Retina (tissue), 1 donor: ENCODE measurements at regions not wholly inside any gene's neighbourhood (a gene's known extent, or its start where the extent isn't known, plus 50 kb on each side); places are given as distances from the start of the nearest gene placed in this dataset.
"Not testable (repeated sequence)": the region's sequence is repeated elsewhere in the genome, so short reads cannot be mapped to it uniquely, and the experiment has no call there.

Source experiments
- DNase-seq: peaks from one replicate; pipeline ENCODE4 v3.0.0-alpha.2; 2016

GRCh38 chr12:63508543-63508942, 159.8 kb downstream of the DPY19L2 start:
- DNase-seq: no peak

- no peak for DNase-seq
Measured at GRCh38 chr12:63499567-63499966, 168.7 kb downstream of the DPY19L2 start.

GRCh38 chr12:63498239-63498638, 170.1 kb downstream of the DPY19L2 start:
- DNase-seq: no peak

- no peak for DNase-seq
Measured at GRCh38 chr12:63496654-63497053, 171.6 kb downstream of the DPY19L2 start.

GRCh38 chr12:63495974-63496373, 172.3 kb downstream of the DPY19L2 start:
- no peak for DNase-seq

- not testable (repeated sequence) for DNase-seq
Measured at GRCh38 chr12:63493357-63493756, 174.9 kb downstream of the DPY19L2 start.

GRCh38 chr12:63480186-63480585, 188.1 kb downstream of the DPY19L2 start:
- no peak for DNase-seq

GRCh38 chr12:63470161-63470560, 198.1 kb downstream of the DPY19L2 start:
- no peak for DNase-seq

GRCh38 chr12:63467951-63468350, 200.3 kb downstream of the DPY19L2 start:
- DNase-seq: no peak

GRCh38 chr12:63457857-63458256, 210.4 kb downstream of the DPY19L2 start:
- DNase-seq: no peak

GRCh38 chr12:63457428-63457827, 210.9 kb downstream of the DPY19L2 start:
- no peak for DNase-seq

- no peak for DNase-seq
Measured at GRCh38 chr12:63450816-63451215, 217.5 kb downstream of the DPY19L2 start.

GRCh38 chr12:63450334-63450733, 218.0 kb downstream of the DPY19L2 start:
- no peak for DNase-seq

- DNase-seq: no peak
Measured at GRCh38 chr12:63445224-63445880, 222.9 kb downstream of the DPY19L2 start.

- DNase-seq: peak; percentile 3
Measured at GRCh38 chr12:63440048-63440447, 228.2 kb downstream of the DPY19L2 start.

GRCh38 chr12:63434384-63434783, 233.9 kb downstream of the DPY19L2 start:
- not testable (repeated sequence) for DNase-seq

- not testable (repeated sequence) for DNase-seq
Measured at GRCh38 chr12:63427969-63428368, 240.3 kb downstream of the DPY19L2 start.

- DNase-seq: not testable (repeated sequence)
Measured at GRCh38 chr12:63427029-63427428, 241.3 kb downstream of the DPY19L2 start.

GRCh38 chr12:63424671-63425070, 243.6 kb downstream of the DPY19L2 start:
- DNase-seq: no peak

GRCh38 chr12:63423839-63424238, 244.5 kb downstream of the DPY19L2 start:
- no peak for DNase-seq

GRCh38 chr12:63420206-63420644, 248.1 kb downstream of the DPY19L2 start:
- DNase-seq: peak; percentile 6

GRCh38 chr12:63419154-63419553, 249.1 kb downstream of the DPY19L2 start:
- no peak for DNase-seq

- DNase-seq: no peak
Measured at GRCh38 chr12:63416788-63417187, 251.5 kb downstream of the DPY19L2 start.

GRCh38 chr12:63415357-63415756, 252.9 kb downstream of the DPY19L2 start:
- DNase-seq: no peak

- DNase-seq: no peak
Measured at GRCh38 chr12:63410197-63410596, 258.1 kb downstream of the DPY19L2 start.
